HG03159 (cell line): ENCODE measurements at regions not wholly inside any gene's neighbourhood (a gene's known extent, or its start where the extent isn't known, plus 50 kb on each side); places are given as distances from the start of the nearest gene placed in this dataset.
"Not testable (repeated sequence)": the region's sequence is repeated elsewhere in the genome, so short reads cannot be mapped to it uniquely, and the experiment has no call there.

ENCODE experiments used
- ATAC-seq: cut with Tn5 transposase; IDR thresholded peaks from one replicate; pipeline ENCODE4 v1.9.1; 2021; ENCODE audit warnings: mild to moderate bottlenecking, moderate library complexity; ENCODE audit not compliant: unreplicated experiment

GRCh38 chr6:78383968-78384367 lies 483.4 kb upstream of the IRAK1BP1 start:
- ATAC-seq = no peak

GRCh38 chr6:78386854-78387253 lies 480.5 kb upstream of the IRAK1BP1 start:
- not testable (repeated sequence) for ATAC-seq

GRCh38 chr6:78390066-78390465 lies 477.3 kb upstream of the IRAK1BP1 start:
- no peak for ATAC-seq

- ATAC-seq = no peak
Observed at GRCh38 chr6:78397499-78397898, 469.9 kb upstream of the IRAK1BP1 start.

- ATAC-seq = no peak
Observed at GRCh38 chr6:78398292-78398691, 469.1 kb upstream of the IRAK1BP1 start.

- ATAC-seq = no peak
Observed at GRCh38 chr6:78400076-78400475, 467.3 kb upstream of the IRAK1BP1 start.

GRCh38 chr6:78427386-78427785 lies 440.0 kb upstream of the IRAK1BP1 start:
- ATAC-seq = no peak

- no peak for ATAC-seq
Observed at GRCh38 chr6:78430521-78430920, 436.8 kb upstream of the IRAK1BP1 start.

- no peak for ATAC-seq
Observed at GRCh38 chr6:78435671-78436070, 431.7 kb upstream of the IRAK1BP1 start.

- no peak for ATAC-seq
Observed at GRCh38 chr6:78436335-78436734, 431.0 kb upstream of the IRAK1BP1 start.

GRCh38 chr6:78438135-78438534 lies 429.2 kb upstream of the IRAK1BP1 start:
- ATAC-seq = no peak

- no peak for ATAC-seq
Observed at GRCh38 chr6:78460711-78461110, 406.6 kb upstream of the IRAK1BP1 start.

GRCh38 chr6:78462728-78463127 lies 404.6 kb upstream of the IRAK1BP1 start:
- no peak for ATAC-seq

- ATAC-seq = no peak
Observed at GRCh38 chr6:78465059-78465634, 402.2 kb upstream of the IRAK1BP1 start.

GRCh38 chr6:78476561-78476960 lies 390.8 kb upstream of the IRAK1BP1 start:
- ATAC-seq = no peak

- no peak for ATAC-seq
Observed at GRCh38 chr6:78482801-78483552, 384.4 kb upstream of the IRAK1BP1 start.

GRCh38 chr6:78483553-78484197 lies 383.7 kb upstream of the IRAK1BP1 start:
- ATAC-seq = no peak

GRCh38 chr6:78484198-78485064 lies 382.9 kb upstream of the IRAK1BP1 start:
- ATAC-seq = no peak

GRCh38 chr6:78487401-78487800 lies 379.9 kb upstream of the IRAK1BP1 start:
- ATAC-seq = no peak

GRCh38 chr6:78489874-78490273 lies 377.5 kb upstream of the IRAK1BP1 start:
- ATAC-seq = no peak

- no peak for ATAC-seq
Observed at GRCh38 chr6:78492351-78493017, 374.9 kb upstream of the IRAK1BP1 start.
